ENCODE measurements at regions not wholly inside any gene's neighbourhood (a gene's known extent, or its start where the extent isn't known, plus 50 kb on each side); places are given as distances from the start of the nearest gene placed in this dataset.

GRCh38 chr1:218670875-218671274 lies 325.7 kb downstream of the TGFB2 start:
- FAIRE-seq (no peak), DNase-seq (ENCODE audit: low spot score in 2 of 2) (no peak)

GRCh38 chr1:218671573-218671972 lies 326.4 kb downstream of the TGFB2 start:
- no peak for FAIRE-seq
- DNase-seq (ENCODE audit: low spot score in 2 of 2), result no peak

- FAIRE-seq (no peak), DNase-seq (ENCODE audit: low spot score in 2 of 2) (no peak)
Measured at GRCh38 chr1:218673170-218673569, 328.0 kb downstream of the TGFB2 start.

GRCh38 chr1:218674280-218674773 lies 329.2 kb downstream of the TGFB2 start:
- no peak for FAIRE-seq
- DNase-seq (ENCODE audit: low spot score in 2 of 2), result no peak

- no peak for DNase-seq (ENCODE audit: low spot score in 2 of 2)
- FAIRE-seq, result no peak
Measured at GRCh38 chr1:218677026-218677425, 331.9 kb downstream of the TGFB2 start.

- DNase-seq (ENCODE audit: low spot score in 2 of 2), result no peak
- FAIRE-seq, result no peak
Measured at GRCh38 chr1:218679391-218679790, 334.3 kb downstream of the TGFB2 start.

- no peak for DNase-seq (ENCODE audit: low spot score in 2 of 2)
- no peak for FAIRE-seq
Measured at GRCh38 chr1:218679988-218680748, 335.0 kb downstream of the TGFB2 start.

- FAIRE-seq (no peak), DNase-seq (ENCODE audit: low spot score in 2 of 2) (no peak)
Measured at GRCh38 chr1:218683242-218683641, 338.1 kb downstream of the TGFB2 start.

GRCh38 chr1:218686258-218686657 lies 341.1 kb downstream of the TGFB2 start:
- FAIRE-seq, result no peak
- DNase-seq (ENCODE audit: low spot score in 2 of 2), result no peak

GRCh38 chr1:218686761-218687160 lies 341.6 kb downstream of the TGFB2 start:
- no peak for FAIRE-seq
- no peak for DNase-seq (ENCODE audit: low spot score in 2 of 2)

GRCh38 chr1:218692808-218693207 lies 347.7 kb downstream of the TGFB2 start:
- no peak for DNase-seq (ENCODE audit: low spot score in 2 of 2)
- FAIRE-seq, result no peak

- DNase-seq (ENCODE audit: low spot score in 2 of 2) (no peak), FAIRE-seq (no peak)
Measured at GRCh38 chr1:218693599-218693998, 348.5 kb downstream of the TGFB2 start.

- FAIRE-seq (no peak), DNase-seq (ENCODE audit: low spot score in 2 of 2) (no peak)
Measured at GRCh38 chr1:218694085-218694484, 348.9 kb downstream of the TGFB2 start.

- FAIRE-seq (no peak), DNase-seq (ENCODE audit: low spot score in 2 of 2) (peak in 1 of 2 donors; percentile 4)
Measured at GRCh38 chr1:218694636-218695035, 349.5 kb downstream of the TGFB2 start.

GRCh38 chr1:218695525-218695924 lies 350.4 kb downstream of the TGFB2 start:
- DNase-seq (ENCODE audit: low spot score in 2 of 2) (no peak), FAIRE-seq (no peak)

- no peak for DNase-seq (ENCODE audit: low spot score in 2 of 2)
- FAIRE-seq, result no peak
Measured at GRCh38 chr1:218698141-218698540, 353.0 kb downstream of the TGFB2 start.

GRCh38 chr1:218699421-218699820 lies 354.3 kb downstream of the TGFB2 start:
- FAIRE-seq (no peak), DNase-seq (ENCODE audit: low spot score in 2 of 2) (no peak)

- no peak for DNase-seq (ENCODE audit: low spot score in 2 of 2)
- FAIRE-seq, result no peak
Measured at GRCh38 chr1:218699865-218700264, 354.7 kb downstream of the TGFB2 start.

- DNase-seq (ENCODE audit: low spot score in 2 of 2) (no peak), FAIRE-seq (no peak)
Measured at GRCh38 chr1:218700666-218701065, 355.5 kb downstream of the TGFB2 start.

GRCh38 chr1:218701131-218701530 lies 356.0 kb downstream of the TGFB2 start:
- FAIRE-seq (no peak), DNase-seq (ENCODE audit: low spot score in 2 of 2) (no peak)

- FAIRE-seq, result no peak
- DNase-seq (ENCODE audit: low spot score in 2 of 2), result no peak
Measured at GRCh38 chr1:218702775-218703174, 357.6 kb downstream of the TGFB2 start.

- FAIRE-seq, result no peak
- DNase-seq (ENCODE audit: low spot score in 2 of 2), result no peak
Measured at GRCh38 chr1:218703836-218704235, 358.7 kb downstream of the TGFB2 start.

- DNase-seq (ENCODE audit: low spot score in 2 of 2), result no peak
Measured at GRCh38 chr1:218705391-218705790, 360.3 kb downstream of the TGFB2 start.

More at GRCh38 chr1:218705391-218705790, 360.3 kb downstream of the TGFB2 start:
- no peak for FAIRE-seq
